ENCODE measurements at regions not wholly inside any gene's neighbourhood (a gene's known extent, or its start where the extent isn't known, plus 50 kb on each side); places are given as distances from the start of the nearest gene placed in this dataset.

GRCh38 chr2:238659231-238659630 lies 188.7 kb upstream of the TWIST2 start:
- Mint-ChIP-seq H3K27me3 (peaks cover under 1% of the 10 kb centered on the region), H3K9me3 (peaks cover 5% of the 10 kb centered on the region), H3K36me3 (ENCODE audit: low read depth) (no peaks in the 10 kb centered on the region), H3K27ac (no peak overlapping the region), H3K4me3 (no peak overlapping the region), H3K4me1 (no peaks in the 10 kb centered on the region)
- ChIA-PET POLR2A (no interaction called here), CTCF (no interaction called here)
- DNase-seq (no peak), ATAC-seq (ENCODE audit: low read depth) (no peak)
- no peak for TF ChIP-seq CTCF (IDR thresholded peaks at IDR 0.05)
- intact Hi-C loops (cut with micrococcal nuclease) = no loop called here

GRCh38 chr2:238663586-238663985 lies 184.3 kb upstream of the TWIST2 start:
- Mint-ChIP-seq H3K4me1 (no peaks in the 10 kb centered on the region), H3K27me3 (peaks cover 2% of the 10 kb centered on the region), H3K27ac (no peak overlapping the region), H3K9me3 (peaks cover 7% of the 10 kb centered on the region), H3K36me3 (ENCODE audit: low read depth) (no peaks in the 10 kb centered on the region), H3K4me3 (no peak overlapping the region)
- no peak for TF ChIP-seq CTCF (IDR thresholded peaks at IDR 0.05)
- ChIA-PET CTCF (no interaction called here), POLR2A (no interaction called here)
- DNase-seq (no peak), ATAC-seq (ENCODE audit: low read depth) (no peak)
- intact Hi-C loops (cut with micrococcal nuclease) = no loop called here

DNA sequence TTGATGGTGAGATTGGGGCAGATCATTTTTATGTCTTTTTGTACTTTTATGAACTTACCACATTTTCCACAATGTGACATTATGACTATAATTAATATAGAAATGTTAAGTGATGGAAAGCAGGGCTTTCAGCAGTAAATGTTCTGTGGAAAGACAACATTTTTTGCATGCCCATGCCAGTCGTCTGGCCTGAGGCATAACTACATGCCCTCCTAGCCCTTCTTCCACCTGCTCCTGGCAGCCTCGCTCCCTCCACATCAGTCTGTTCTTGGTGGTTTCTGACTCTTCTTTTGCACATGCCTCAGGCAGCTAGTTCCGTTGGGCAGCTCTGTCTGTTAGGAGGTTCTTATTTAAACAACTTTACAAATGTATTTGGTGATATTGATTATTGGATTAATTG lies 182.0 kb upstream of the TWIST2 start:
- Mint-ChIP-seq H3K4me1 (peaks cover 2% of the 10 kb centered on the region), H3K9me3 (peaks cover 12% of the 10 kb centered on the region), H3K4me3 (no peak overlapping the region), H3K27ac (no peak overlapping the region), H3K36me3 (ENCODE audit: low read depth) (no peaks in the 10 kb centered on the region), H3K27me3 (peaks cover 2% of the 10 kb centered on the region)
- intact Hi-C loops (cut with micrococcal nuclease) = no loop called here
- CTCF ChIA-PET = no interaction called here
- POLR2A ChIA-PET = no interaction called here
- TF ChIP-seq CTCF (IDR thresholded peaks at IDR 0.05) = no peak
- no peak for ATAC-seq (ENCODE audit: low read depth)
- no peak for DNase-seq

DNA sequence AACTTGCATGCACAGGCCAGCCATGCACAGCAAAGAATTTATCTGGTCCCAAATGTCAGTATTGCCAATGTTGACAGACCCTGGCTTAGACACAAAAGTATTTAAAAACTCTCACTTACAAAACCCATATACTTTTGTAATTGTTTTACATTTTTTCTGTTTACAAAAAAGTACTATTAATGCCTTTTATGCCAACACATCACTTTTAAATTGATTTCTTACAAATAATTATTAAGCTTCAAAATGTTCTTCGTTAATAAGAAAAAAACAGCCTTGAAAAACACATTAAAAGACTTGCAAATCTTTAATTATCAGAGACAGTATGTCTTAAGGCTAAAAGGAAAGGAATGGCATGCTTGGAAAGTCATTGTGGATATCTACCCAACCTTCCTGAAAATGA lies 181.3 kb upstream of the TWIST2 start:
- DNase-seq (no peak), ATAC-seq (ENCODE audit: low read depth) (no peak)
- H3K9me3 Mint-ChIP-seq = peaks cover 9% of the 10 kb centered on the region
- H3K4me3 Mint-ChIP-seq = no peak overlapping the region
- H3K36me3 Mint-ChIP-seq (ENCODE audit: low read depth) = no peaks in the 10 kb centered on the region
- no peak for TF ChIP-seq CTCF (IDR thresholded peaks at IDR 0.05)
- peaks cover 2% of the 10 kb centered on the region for H3K4me1 Mint-ChIP-seq
- CTCF ChIA-PET = no interaction called here
- H3K27ac Mint-ChIP-seq = no peak overlapping the region
- POLR2A ChIA-PET = no interaction called here
- peaks cover 2% of the 10 kb centered on the region for H3K27me3 Mint-ChIP-seq
- intact Hi-C loops (cut with micrococcal nuclease) = no loop called here

DNA sequence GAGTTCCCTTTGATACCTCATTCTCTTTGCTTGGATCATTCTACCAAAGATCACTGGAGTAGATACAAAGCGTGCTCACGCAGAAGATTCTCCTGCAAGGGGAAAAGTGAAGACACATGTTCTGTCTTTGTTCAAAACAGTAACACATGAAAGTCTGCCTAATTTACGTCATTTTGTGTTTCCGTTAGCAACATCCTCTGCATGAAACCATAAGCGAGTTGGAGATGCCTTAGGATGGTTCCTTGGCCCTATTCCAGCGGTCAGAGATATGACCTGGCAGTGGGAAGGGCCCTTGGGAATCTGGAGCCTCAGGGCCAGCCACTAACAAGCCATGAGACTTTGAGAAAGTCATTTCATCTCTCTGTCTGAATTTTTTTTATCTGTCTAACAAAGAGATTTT lies 180.9 kb upstream of the TWIST2 start:
- H3K36me3 Mint-ChIP-seq (ENCODE audit: low read depth) = no peaks in the 10 kb centered on the region
- H3K4me3 Mint-ChIP-seq = no peak overlapping the region
- no peak for ATAC-seq (ENCODE audit: low read depth)
- peaks cover 9% of the 10 kb centered on the region for H3K9me3 Mint-ChIP-seq
- H3K4me1 Mint-ChIP-seq = peaks cover 2% of the 10 kb centered on the region
- POLR2A ChIA-PET = no interaction called here
- intact Hi-C loops (cut with micrococcal nuclease) = no loop called here
- no peak for TF ChIP-seq CTCF (IDR thresholded peaks at IDR 0.05)
- no peak for DNase-seq
- H3K27ac Mint-ChIP-seq = no peak overlapping the region
- CTCF ChIA-PET = no interaction called here
- H3K27me3 Mint-ChIP-seq = peaks cover 2% of the 10 kb centered on the region
